GM18909 (cell line): ENCODE measurements at regions not wholly inside any gene's neighbourhood (a gene's known extent, or its start where the extent isn't known, plus 50 kb on each side); places are given as distances from the start of the nearest gene placed in this dataset.

Experiments used
- ATAC-seq: cut with Tn5 transposase; IDR thresholded peaks from one replicate; pipeline ENCODE4 v1.9.1; 2021; ENCODE audit warnings: mild to moderate bottlenecking; ENCODE audit not compliant: unreplicated experiment, poor library complexity

DNA sequence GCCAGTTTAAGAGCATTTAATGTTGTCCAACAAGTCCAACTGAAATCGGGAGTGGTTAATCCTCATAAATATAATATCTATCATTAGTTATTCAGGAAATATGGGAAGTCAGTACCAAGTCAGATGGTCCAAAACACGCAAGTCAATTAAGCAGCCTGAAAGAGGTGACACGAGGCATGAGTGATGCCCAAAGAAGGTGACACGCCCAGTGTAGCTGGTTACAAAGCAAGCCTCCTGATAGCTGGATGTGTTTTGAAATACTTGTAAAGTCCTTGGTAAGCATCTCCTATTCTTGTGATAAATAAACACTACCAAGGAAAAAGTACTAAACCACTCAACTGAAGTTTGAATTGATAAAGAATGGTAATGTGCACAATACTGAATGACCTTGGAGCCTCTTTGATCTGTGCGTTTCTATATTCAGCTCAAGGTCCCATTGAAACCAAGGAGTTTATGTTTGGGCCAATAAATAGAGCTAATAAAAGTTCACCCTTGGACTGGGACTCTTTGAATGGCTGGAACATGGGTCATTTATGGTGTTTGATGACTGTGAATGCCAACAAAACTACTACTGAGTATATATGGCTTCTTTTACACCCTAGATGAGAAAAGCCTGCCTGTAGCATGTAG is 93.2 kb upstream of the KLF3 start:
- ATAC-seq, result no peak

DNA sequence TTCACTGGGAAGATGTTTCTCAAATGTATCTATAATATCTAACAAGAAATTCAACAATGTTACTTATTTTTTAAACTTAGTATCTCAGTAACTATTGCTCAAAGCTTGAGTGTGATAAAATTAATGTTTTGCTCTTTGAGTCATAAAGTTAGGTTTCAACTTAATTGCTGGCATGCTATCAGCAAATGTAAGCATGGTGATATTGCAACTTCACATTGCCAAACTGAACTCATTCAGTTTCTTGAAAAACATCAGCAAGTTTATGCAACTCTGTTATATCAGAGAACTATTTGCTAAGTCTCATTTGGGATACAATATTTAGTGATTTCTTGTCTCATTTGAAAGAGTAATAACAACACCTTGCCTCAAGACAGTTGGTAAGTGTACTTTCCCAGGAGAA is 91.2 kb upstream of the KLF3 start:
- no peak for ATAC-seq

DNA sequence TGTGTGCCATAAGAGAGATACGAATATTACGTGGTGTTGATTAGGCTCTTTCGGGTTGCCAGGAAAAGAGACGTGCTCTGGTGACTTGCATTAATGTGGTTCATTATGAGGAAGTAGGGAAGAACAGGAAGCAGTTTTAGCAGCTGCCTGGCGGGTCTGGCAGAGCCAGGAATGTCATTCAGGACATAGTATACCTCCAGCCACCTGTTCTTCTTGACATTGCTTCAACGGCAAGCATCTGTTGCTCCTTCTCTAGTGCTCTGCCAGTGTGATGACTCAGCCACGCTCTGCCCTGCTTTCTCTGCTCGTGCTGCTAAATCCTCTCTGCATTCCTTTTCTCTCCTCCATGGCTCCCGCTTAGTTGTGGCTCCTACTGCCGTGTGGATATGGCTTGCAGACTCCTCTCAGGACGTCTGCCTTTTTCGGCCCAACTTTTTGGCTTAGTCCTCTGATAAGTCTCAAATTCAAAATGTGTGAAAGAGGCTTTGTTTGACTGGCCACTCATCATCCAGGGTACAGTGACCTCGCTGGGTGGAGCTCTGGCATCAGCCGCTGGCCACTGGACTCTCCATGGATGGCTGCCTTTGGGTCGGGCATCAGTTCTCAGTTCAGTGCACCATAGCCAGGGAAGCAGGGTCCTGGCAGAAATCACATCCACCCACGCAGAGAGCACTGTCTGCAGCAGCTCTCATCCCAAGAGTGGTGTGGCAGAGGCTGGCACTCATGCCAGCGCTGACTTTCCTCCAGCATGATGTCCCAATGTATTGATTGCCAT is 89.3 kb upstream of the KLF3 start:
- ATAC-seq, result no peak

GRCh38 chr4:38576767-38577166 is 87.2 kb upstream of the KLF3 start:
- ATAC-seq, result no peak

- no peak for ATAC-seq
Observed at GRCh38 chr4:38577462-38577861, 86.5 kb upstream of the KLF3 start.

DNA sequence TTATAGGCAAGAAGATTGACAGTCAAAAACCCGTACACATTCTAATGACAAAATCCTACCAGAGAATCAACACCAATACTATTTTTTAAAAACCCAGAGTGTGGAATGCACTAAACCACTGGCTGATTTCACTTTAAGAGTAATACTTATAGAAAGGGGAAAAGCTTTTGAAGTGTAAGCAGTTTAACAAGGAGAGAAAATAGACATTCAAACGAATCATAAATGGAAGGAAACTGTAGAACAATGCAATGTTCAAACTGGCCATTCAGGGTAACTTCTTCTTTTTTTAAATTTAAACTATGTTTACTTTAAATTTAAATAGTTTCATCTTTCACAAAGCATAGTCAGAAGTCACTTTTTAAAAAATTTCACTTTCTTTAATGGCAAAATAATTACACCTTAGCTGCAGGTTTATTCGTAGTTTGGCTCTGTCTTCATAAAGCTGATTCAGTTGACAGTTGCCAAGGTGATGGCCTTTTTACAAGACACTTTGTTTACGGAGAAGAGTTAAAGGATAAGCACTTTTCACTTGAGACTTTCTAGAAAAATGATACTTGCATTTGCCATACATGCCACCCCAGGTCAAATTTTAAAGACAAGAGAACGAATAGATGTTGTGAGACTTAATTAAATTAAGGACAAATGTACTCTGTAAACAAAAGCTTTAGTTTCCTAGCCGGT is 82.4 kb upstream of the KLF3 start:
- ATAC-seq, result no peak

DNA sequence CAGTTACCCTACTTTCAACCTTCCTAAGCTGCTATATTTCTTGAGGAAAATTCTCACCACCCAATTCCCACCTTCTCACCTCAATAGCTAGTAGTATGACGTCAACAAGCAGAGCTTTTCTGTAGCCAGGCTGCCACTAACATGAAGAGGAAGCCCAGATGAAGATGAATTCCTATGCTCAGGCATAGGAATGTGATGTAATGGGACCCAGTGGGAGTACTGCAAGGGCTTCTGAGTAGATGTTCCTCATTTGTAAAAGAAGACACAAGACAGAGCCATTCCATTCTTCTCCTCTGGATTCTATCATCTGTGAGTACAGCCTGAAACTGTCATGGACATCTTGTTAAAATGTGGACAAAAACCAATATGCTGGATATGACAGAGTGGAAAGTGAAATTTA is 81.6 kb upstream of the KLF3 start:
- no peak for ATAC-seq

DNA sequence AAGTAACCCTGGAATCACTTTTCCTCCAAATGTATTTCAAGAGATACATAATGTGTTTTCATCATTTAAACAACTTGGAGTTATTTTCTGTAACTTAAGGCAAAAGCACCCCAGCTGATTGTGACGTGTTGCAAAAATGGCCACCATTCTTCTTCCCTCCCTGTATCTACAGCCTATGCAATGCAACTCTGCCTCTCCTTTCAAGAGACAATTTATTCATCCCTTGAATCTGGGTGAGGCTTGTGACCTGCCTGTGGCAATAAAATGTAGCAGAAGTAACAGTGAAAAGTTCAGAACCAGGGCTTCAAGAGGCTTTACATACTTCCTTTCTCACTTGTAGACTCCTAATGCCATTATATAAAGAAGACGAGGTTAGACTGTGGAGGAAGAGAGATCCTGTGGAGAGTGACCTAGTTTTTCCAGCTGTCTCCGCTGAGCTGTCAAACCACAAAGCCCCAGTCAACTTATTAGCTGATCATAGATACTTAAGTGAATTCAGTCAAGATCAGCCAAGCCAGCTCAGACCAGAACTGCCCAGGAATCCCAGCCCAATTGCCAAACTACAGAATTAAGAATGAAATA is 81.0 kb upstream of the KLF3 start:
- ATAC-seq, result no peak

DNA sequence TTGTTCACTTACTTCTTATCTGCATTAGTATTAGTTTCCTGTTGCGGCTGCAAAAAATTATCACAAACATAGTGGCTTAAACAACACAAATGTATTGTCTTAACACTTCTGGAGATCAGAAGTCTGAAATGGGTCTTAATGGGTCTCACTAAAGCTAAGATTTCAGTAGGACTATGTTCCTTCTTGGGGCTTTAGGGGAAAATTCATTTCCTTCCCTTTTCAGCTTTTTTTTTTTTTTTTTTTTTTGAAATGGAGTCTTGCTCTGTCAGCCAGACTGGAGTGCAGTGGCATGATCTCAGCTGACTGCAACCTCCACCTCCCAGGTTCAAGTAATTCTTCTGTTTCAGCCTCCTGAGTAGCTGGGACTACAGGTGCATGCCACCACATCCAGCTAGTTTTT is 78.1 kb upstream of the KLF3 start:
- no peak for ATAC-seq

- ATAC-seq, result no peak
Observed at GRCh38 chr4:38587106-38587505, 76.9 kb upstream of the KLF3 start.

DNA sequence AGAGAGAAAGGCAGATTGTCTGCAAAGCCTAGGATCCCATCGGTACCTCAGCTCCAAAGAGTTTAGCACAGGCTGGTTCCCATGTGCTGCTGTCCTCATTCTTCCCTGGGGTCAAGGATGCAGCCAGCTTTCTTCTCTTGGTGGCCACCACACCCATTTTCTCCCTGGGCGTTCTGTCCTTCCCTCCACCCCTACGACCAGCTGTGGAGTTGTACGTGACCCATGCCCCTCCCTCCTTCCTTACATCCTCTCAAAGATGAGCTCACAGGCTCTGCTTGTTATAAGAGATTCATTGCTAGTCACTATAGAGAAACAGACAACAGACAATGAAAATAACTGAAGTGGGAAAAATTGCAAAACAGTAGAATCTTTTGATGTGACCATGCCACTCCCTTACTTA is 74.0 kb upstream of the KLF3 start:
- ATAC-seq, result no peak

- ATAC-seq, result no peak
Observed at GRCh38 chr4:38591617-38592337, 72.2 kb upstream of the KLF3 start.

GRCh38 chr4:38598489-38598888 is 65.5 kb upstream of the KLF3 start:
- no peak for ATAC-seq

DNA sequence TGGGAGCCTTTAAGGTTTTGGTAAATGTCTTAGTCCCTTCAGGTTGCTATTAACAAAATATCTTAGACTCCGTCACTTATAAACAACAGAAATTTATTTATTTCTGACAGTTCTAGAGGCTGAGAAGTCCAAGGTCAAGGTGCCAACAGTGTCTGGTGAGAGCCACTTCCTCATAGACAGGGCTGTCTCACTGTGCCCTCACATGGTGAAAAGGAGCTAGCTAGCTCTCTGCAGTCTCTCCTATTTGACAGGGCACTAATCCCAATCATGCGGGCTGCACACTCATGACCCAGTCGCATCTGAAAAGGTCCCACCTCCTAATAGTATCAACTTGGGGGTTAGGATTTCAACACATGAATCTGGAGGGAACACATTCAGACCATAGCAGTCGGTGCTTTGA is 63.4 kb upstream of the KLF3 start:
- no peak for ATAC-seq

DNA sequence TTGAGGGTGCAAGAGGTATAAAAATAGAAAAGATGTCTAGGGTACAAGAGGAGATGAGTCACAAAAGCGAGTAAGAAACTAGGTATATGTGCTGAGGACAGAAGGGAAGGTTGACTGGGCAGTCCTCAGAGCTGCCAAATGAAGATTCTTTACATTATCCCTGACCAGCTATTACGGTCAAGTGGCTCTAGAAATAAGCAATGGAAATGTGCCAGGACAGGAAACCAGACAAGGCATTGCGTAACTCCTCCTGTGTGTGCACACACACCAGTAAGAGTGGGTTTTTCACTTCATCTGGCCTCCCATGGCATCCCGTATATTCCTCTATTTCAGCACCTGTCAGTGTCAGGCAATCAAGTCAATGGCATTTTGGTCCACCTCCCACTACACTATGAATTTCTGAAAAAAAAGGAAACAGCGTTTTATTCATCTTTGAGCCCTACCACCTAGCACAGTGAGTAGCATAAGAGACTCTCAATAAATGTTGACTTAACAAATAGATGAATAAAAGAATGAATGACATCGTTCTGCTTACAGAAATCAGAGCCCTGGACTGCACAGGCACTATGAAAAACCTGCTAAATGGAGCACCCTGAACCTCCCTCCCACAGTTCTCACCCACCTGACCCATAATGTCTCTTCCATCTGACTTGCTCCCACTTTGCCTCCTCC is 62.6 kb upstream of the KLF3 start:
- no peak for ATAC-seq

- ATAC-seq, result no peak
Observed at GRCh38 chr4:38601916-38602291, 62.1 kb upstream of the KLF3 start.

DNA sequence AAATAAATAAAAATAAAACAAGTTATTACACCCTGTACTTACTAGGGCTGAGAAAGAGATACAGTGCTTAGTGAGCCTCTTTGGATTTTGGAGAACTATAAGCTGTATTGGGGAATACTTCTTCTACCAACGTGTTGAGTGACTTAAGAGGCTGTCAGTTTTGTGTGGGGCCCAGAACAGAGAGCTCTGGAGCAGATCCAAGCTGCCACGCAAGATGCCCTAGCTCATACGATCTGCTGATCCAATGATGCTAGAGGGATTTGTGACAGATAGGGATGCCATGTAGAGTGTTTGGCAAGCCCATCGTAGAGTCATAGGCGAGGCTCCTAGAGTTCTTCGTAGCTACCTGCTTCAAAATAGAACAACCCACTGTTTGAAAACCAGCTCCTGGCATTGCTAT is 60.3 kb upstream of the KLF3 start:
- no peak for ATAC-seq

DNA sequence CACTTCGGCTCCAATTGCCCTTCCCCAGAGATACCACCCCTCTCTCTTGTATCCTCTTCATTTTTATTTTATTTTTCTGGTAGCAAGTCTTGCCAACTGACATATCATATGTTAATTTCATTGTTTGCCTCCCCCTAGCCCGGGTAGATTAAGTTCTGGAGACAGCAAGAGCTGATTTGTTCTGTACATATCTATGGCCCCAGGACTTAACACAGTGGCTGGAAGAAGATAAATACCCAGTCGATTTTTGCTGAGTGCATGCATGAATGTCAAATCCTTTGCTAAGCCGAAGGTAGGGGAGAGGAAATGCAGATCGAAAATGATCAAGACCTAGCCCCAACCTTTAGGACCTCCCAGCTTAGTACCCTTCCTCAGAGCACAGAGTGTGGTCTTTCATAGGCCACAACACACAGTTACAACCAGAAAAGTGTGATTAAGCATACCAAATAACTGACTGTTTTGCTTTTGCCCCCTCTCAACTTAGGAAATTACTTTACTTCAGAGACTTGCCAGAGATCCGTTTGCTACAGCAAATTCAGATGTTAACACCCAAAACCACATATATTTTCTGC is 58.7 kb upstream of the KLF3 start:
- no peak for ATAC-seq

GRCh38 chr4:38605753-38606586 is 58.0 kb upstream of the KLF3 start:
- no peak for ATAC-seq
